OCI-LY1 (cell line): ENCODE measurements at regions not wholly inside any gene's neighbourhood (a gene's known extent, or its start where the extent isn't known, plus 50 kb on each side); places are given as distances from the start of the nearest gene placed in this dataset.

ENCODE experiments used
- H2AFZ ChIP-seq: fragments of 200-600 bp; sonication (generic), shearing (Covaris generic); 2 replicates; pipeline ENCODE4 v1.6.0; 2014; ENCODE audit warnings: antibody characterized with exemption, mild to moderate bottlenecking, low read length
- H3F3A ChIP-seq: fragments of 200-600 bp; sonication (generic), shearing (Covaris generic); 2 replicates; pipeline ENCODE4 v1.6.0; 2014; ENCODE audit warnings: mild to moderate bottlenecking, antibody characterized with exemption, low read length, moderate library complexity; ENCODE audit not compliant: insufficient read depth
- H3K27ac ChIP-seq: fragments of 200-600 bp; sonication (generic); 2 replicates; pipeline ENCODE4 v1.5.1; 2014; ENCODE audit warnings: low read length, mixed run types, mild to moderate bottlenecking, low read depth; ENCODE audit not compliant: poor library complexity, severe bottlenecking
- H3K27me3 ChIP-seq: fragments of 200-600 bp; sonication (generic); 2 replicates; pipeline ENCODE4 v1.6.0; 2014; ENCODE audit warnings: antibody characterized with exemption, mild to moderate bottlenecking, low read length, moderate library complexity; ENCODE audit not compliant: insufficient read depth
- H3K36me3 ChIP-seq: fragments of 200-600 bp; sonication (generic); 2 replicates; pipeline ENCODE4 v1.6.1; 2014; ENCODE audit warnings: mild to moderate bottlenecking, antibody characterized with exemption, low read length, moderate library complexity, mixed read lengths; ENCODE audit not compliant: insufficient read depth
- H3K4me1 ChIP-seq: fragments of 200-600 bp; sonication (generic); 2 replicates; pipeline ENCODE4 v1.5.1; 2014; ENCODE audit warnings: mild to moderate bottlenecking, low read length, moderate library complexity; ENCODE audit not compliant: insufficient read depth, severe bottlenecking
- H3K4me2 ChIP-seq: fragments of 200-600 bp; sonication (generic), shearing (Covaris generic); 2 replicates; pipeline ENCODE4 v1.6.1; 2014; ENCODE audit warnings: low read length
- H3K4me3 ChIP-seq: fragments of 200-600 bp; sonication (generic); 2 replicates; pipeline ENCODE4 v1.5.1; 2014; ENCODE audit warnings: low read length, low read depth, mild to moderate bottlenecking, mixed read lengths; ENCODE audit not compliant: poor library complexity, severe bottlenecking
- H3K79me2 ChIP-seq: fragments of 200-600 bp; shearing (Covaris generic); 2 replicates; pipeline ENCODE4 v1.6.1; 2016; ENCODE audit warnings: mixed run types, low read length, mixed read lengths; ENCODE audit not compliant: insufficient read depth
- H3K9ac ChIP-seq: fragments of 200-600 bp; sonication (generic), shearing (Covaris generic); 2 replicates; pipeline ENCODE4 v1.6.1; 2014; ENCODE audit warnings: mild to moderate bottlenecking, low read length, mixed read lengths
- H3K9me2 ChIP-seq: fragments of 200-600 bp; sonication (generic), shearing (Covaris generic); 2 replicates; pipeline ENCODE4 v1.6.1; 2014; ENCODE audit warnings: low read depth, mild to moderate bottlenecking, low read length, mixed read lengths
- H3K9me3 ChIP-seq: fragments of 200-600 bp; shearing (Covaris generic); 2 replicates; pipeline ENCODE4 v1.6.1; 2014; ENCODE audit warnings: low read length, mixed read lengths
- H4K20me1 ChIP-seq: fragments of 200-600 bp; sonication (generic), shearing (Covaris generic); 2 replicates; pipeline ENCODE4 v1.6.0; 2016; ENCODE audit warnings: mild to moderate bottlenecking, low read length; ENCODE audit not compliant: insufficient read depth
- EZH2 ChIP-seq: fragments of 200-600 bp; sonication (generic), shearing (Covaris generic); IDR thresholded peaks from 2 replicates; pipeline ENCODE4 v1.8.0; 2017; ENCODE audit warnings: borderline replicate concordance, mixed run types, mild to moderate bottlenecking, antibody characterized with exemption, low read length, moderate library complexity, mixed read lengths
- TF ChIP-seq, protein P1 (sequence below): fragments of 200-600 bp; sonication (generic), shearing (Covaris generic); IDR thresholded peaks from 2 replicates; pipeline ENCODE4 v1.5.1; 2017; ENCODE audit warnings: mild to moderate bottlenecking, antibody characterized with exemption, low read length, moderate library complexity, mixed read lengths

DNA sequence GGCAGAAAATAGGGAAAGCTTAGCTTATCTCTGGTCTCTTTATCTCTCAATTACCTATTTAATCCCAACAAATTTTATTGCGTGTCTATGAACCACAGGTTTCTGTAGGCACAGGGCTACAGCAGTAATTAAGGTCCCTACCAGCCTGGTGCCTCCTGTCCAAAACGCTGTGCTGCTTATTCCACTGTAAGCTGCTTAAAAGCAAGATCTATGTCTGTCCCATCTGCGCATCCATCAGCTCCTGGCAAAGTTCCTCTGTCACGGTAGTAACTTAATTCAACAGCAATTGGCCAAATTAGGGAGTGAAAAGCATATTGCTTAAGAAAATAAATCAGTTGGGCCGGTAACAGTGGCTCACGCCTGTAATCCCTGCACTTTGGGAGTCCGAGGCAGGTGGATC lies 235.8 kb upstream of the VLDLR start:
- no peak for TF ChIP-seq EZH2
- TF ChIP-seq, protein P1, sequence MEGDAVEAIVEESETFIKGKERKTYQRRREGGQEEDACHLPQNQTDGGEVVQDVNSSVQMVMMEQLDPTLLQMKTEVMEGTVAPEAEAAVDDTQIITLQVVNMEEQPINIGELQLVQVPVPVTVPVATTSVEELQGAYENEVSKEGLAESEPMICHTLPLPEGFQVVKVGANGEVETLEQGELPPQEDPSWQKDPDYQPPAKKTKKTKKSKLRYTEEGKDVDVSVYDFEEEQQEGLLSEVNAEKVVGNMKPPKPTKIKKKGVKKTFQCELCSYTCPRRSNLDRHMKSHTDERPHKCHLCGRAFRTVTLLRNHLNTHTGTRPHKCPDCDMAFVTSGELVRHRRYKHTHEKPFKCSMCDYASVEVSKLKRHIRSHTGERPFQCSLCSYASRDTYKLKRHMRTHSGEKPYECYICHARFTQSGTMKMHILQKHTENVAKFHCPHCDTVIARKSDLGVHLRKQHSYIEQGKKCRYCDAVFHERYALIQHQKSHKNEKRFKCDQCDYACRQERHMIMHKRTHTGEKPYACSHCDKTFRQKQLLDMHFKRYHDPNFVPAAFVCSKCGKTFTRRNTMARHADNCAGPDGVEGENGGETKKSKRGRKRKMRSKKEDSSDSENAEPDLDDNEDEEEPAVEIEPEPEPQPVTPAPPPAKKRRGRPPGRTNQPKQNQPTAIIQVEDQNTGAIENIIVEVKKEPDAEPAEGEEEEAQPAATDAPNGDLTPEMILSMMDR, result no peak
- Histone ChIP-seq H4K20me1 (no peaks in the 10 kb centered on the region), H3K27me3 (no peaks in the 10 kb centered on the region), H3K9me3 (no peaks in the 10 kb centered on the region), H3K36me3 (no peaks in the 10 kb centered on the region), H3K27ac (no peak overlapping the region), H2AFZ (no peak overlapping the region), H3K9me2 (no peaks in the 10 kb centered on the region), H3K4me1 (no peaks in the 10 kb centered on the region), H3K4me3 (no peak overlapping the region), H3F3A (no peaks in the 10 kb centered on the region), H3K79me2 (no peaks in the 10 kb centered on the region), H3K9ac (no peak overlapping the region), H3K4me2 (no peak overlapping the region)

DNA sequence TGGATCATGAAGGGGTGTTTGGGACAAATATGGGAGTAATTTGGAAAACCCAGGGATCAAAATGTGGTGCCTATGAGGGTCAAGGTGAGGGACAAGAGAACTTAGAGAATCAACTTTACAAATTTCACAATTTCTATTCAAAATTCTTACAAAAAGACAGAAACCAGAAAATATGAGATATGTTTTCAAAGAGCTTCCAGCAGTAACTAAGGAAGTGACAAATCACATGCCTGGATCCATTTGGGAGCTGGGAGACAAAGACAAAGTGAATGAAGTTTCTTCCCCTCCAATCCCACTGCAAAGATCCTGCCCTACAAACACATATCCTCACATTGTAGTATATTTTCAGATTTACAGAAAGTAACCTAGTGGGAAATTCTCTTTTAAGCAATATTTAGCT lies 235.0 kb upstream of the VLDLR start:
- Histone ChIP-seq H3K79me2 (no peaks in the 10 kb centered on the region), H2AFZ (no peak overlapping the region), H3F3A (no peaks in the 10 kb centered on the region), H3K9me3 (no peaks in the 10 kb centered on the region), H3K4me3 (no peak overlapping the region), H3K9me2 (no peaks in the 10 kb centered on the region), H3K27me3 (no peaks in the 10 kb centered on the region), H3K4me2 (no peak overlapping the region), H3K36me3 (no peaks in the 10 kb centered on the region), H3K4me1 (no peaks in the 10 kb centered on the region), H4K20me1 (no peaks in the 10 kb centered on the region), H3K27ac (no peak overlapping the region), H3K9ac (no peak overlapping the region)
- no peak for TF ChIP-seq EZH2
- TF ChIP-seq, protein P1, result no peak

DNA sequence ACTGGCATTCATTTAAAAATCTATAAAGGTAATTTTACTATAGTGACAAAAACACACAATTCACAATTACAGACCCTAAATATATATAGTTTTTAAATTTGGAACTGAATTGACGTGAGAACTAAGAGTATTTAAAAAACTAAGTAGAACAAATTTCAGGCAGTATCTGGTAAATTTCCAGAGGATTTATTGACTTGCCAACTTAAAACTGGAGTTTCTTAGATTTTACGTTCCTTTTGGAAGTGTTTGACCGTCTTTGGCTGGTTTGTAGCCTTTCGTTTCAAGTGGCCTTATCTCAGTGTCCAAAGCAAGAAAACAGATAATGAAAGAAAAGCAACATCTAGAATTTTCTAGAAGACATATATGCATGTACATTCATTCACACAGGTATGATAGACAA lies 234.4 kb upstream of the VLDLR start:
- no peaks in the 10 kb centered on the region for H3K36me3 ChIP-seq
- TF ChIP-seq EZH2, result no peak
- TF ChIP-seq, protein P1, result no peak
- no peaks in the 10 kb centered on the region for H3K79me2 ChIP-seq
- H3K9ac ChIP-seq, result no peak overlapping the region
- H4K20me1 ChIP-seq, result no peaks in the 10 kb centered on the region
- H3K27me3 ChIP-seq, result no peaks in the 10 kb centered on the region
- no peak overlapping the region for H3K4me3 ChIP-seq
- no peaks in the 10 kb centered on the region for H3F3A ChIP-seq
- H3K9me2 ChIP-seq, result no peaks in the 10 kb centered on the region
- no peak overlapping the region for H2AFZ ChIP-seq
- no peaks in the 10 kb centered on the region for H3K9me3 ChIP-seq
- H3K4me1 ChIP-seq, result no peaks in the 10 kb centered on the region
- H3K4me2 ChIP-seq, result no peak overlapping the region
- no peak overlapping the region for H3K27ac ChIP-seq
